ENCODE measurements at regions not wholly inside any gene's neighbourhood (a gene's known extent, or its start where the extent isn't known, plus 50 kb on each side); places are given as distances from the start of the nearest gene placed in this dataset.
"Not testable (repeated sequence)": the region's sequence is repeated elsewhere in the genome, so short reads cannot be mapped to it uniquely, and the experiment has no call there.

DNA sequence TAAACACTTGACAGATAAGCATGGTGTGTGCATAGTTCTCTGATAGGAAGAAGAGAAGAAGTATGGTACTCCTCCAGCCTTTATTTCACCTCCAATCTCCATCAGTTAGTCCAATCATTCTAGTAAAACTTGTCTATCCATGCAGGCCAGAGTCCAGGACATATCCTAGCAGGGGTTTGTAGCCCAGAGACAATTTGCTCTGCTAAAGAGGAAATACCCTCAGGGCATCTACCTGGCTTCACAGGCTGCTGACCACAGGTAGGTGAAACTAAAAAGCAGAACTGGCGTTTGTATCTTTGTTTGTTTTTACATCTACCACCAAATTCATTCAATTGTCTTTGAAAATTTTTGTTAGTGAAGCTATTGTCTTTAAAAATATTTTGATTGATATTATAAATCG lies 717.6 kb downstream of the FSCB start:
- no peak overlapping the region for H2BK5ac ChIP-seq (ENCODE audit: low read depth, low read length, poor library complexity, severe bottlenecking)
- H2BK12ac ChIP-seq (ENCODE audit: low read length in 2 of 2), result no peak overlapping the region
- no peak for DNase-seq
- no CpG with 5 or more reads among the region's 2 CpGs for WGBS
- H2BK15ac ChIP-seq (ENCODE audit: low read depth, poor library complexity, severe bottlenecking), result no peak overlapping the region
- no peak overlapping the region for H3K4me3 ChIP-seq (ENCODE audit: insufficient read depth in 1 of 2, low read depth in 1 of 2, low read length in 2 of 2)
- H3K18ac ChIP-seq (ENCODE audit: low read depth in 1 of 2, low read length in 2 of 2), result no peak overlapping the region
- H3K4me2 ChIP-seq (ENCODE audit: low read length, poor library complexity, severe bottlenecking), result no peak overlapping the region
- H3K36me3 ChIP-seq (ENCODE audit: control insufficient read depth in 1 of 2, insufficient read depth in 2 of 2, low read depth in 1 of 2, low read length in 2 of 2), result no peaks in the 10 kb centered on the region
- H3K23ac ChIP-seq (ENCODE audit: low read length in 2 of 2), result no peak overlapping the region
- H2AK5ac ChIP-seq (ENCODE audit: low read length, severe bottlenecking), result no peak overlapping the region
- no peaks in the 10 kb centered on the region for H3K27me3 ChIP-seq (ENCODE audit: control insufficient read depth in 1 of 2, insufficient read depth in 1 of 2, low read length in 2 of 2)
- no peak overlapping the region for H4K91ac ChIP-seq (ENCODE audit: low read length)
- H2BK120ac ChIP-seq (ENCODE audit: low read depth, low read length), result no peak overlapping the region
- no peak overlapping the region for H2AFZ ChIP-seq (ENCODE audit: low read depth, low read length)
- no peak overlapping the region for H3K4ac ChIP-seq (ENCODE audit: low read depth in 1 of 2, low read length in 2 of 2)
- H4K8ac ChIP-seq (ENCODE audit: low read length), result no peak overlapping the region
- no peaks in the 10 kb centered on the region for H3K9me3 ChIP-seq (ENCODE audit: control insufficient read depth, low read length)
- H3K9ac ChIP-seq (ENCODE audit: low read length), result no peak overlapping the region
- no peaks in the 10 kb centered on the region for H3K4me1 ChIP-seq (ENCODE audit: control insufficient read depth, insufficient read depth, low read depth, low read length)
- H3K27ac ChIP-seq (ENCODE audit: low read length, poor library complexity, severe bottlenecking), result no peak overlapping the region
- no peak overlapping the region for H3K14ac ChIP-seq (ENCODE audit: low read length in 2 of 2)
- no peaks in the 10 kb centered on the region for H3K79me1 ChIP-seq (replicated peaks; ENCODE audit: low read length, poor library complexity, severe bottlenecking)

DNA sequence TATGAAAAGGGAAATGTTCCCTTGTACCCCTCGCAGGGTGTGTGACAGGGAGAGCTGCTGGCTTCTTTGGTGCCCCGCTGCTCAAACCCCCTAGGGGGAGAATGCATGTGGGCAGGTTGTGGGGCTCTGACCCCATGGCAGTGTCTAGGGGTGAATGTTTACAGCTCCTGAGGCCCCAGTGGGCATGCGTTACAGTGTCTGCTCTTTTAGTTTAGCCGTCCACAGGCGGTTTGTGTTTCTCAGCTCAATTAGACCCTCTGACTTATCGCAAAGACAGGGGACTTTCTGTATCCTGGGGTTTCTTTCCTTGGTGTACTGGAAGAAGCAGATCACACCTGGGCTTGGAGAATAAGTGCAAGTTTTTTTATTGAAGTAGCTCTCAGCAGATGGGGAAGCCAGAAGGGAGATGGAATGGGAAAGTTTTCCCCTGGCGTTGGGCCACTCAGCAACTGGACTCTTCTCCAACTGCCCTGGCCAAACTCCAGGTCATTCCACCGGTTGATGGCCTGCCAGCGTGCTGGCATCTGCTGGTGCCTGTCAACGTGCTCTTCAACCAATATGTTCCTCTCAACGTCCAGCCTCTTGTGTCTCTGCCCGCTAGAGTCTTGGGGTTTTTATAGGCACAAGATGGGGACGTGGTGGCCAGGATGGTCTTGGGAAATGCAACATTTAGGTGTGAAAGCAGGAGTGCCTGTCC lies 720.9 kb downstream of the FSCB start:
- H3K9ac ChIP-seq (ENCODE audit: low read length), result no peak overlapping the region
- H2BK15ac ChIP-seq (ENCODE audit: low read depth, poor library complexity, severe bottlenecking), result no peak overlapping the region
- H3K4me2 ChIP-seq (ENCODE audit: low read length, poor library complexity, severe bottlenecking), result no peak overlapping the region
- H3K4me1 ChIP-seq (ENCODE audit: control insufficient read depth, insufficient read depth, low read depth, low read length), result no peaks in the 10 kb centered on the region
- DNase-seq, result no peak
- H3K14ac ChIP-seq (ENCODE audit: low read length in 2 of 2), result no peak overlapping the region
- H3K36me3 ChIP-seq (ENCODE audit: control insufficient read depth in 1 of 2, insufficient read depth in 2 of 2, low read depth in 1 of 2, low read length in 2 of 2), result no peaks in the 10 kb centered on the region
- H2BK120ac ChIP-seq (ENCODE audit: low read depth, low read length), result no peak overlapping the region
- no peak overlapping the region for H3K4ac ChIP-seq (ENCODE audit: low read depth in 1 of 2, low read length in 2 of 2)
- H3K27me3 ChIP-seq (ENCODE audit: control insufficient read depth in 1 of 2, insufficient read depth in 1 of 2, low read length in 2 of 2), result no peaks in the 10 kb centered on the region
- H3K18ac ChIP-seq (ENCODE audit: low read depth in 1 of 2, low read length in 2 of 2), result no peak overlapping the region
- no peak overlapping the region for H2BK12ac ChIP-seq (ENCODE audit: low read length in 2 of 2)
- no peak overlapping the region for H4K8ac ChIP-seq (ENCODE audit: low read length)
- H3K79me1 ChIP-seq (replicated peaks; ENCODE audit: low read length, poor library complexity, severe bottlenecking), result no peaks in the 10 kb centered on the region
- H3K27ac ChIP-seq (ENCODE audit: low read length, poor library complexity, severe bottlenecking), result no peak overlapping the region
- H2AK5ac ChIP-seq (ENCODE audit: low read length, severe bottlenecking), result no peak overlapping the region
- no peak overlapping the region for H3K4me3 ChIP-seq (ENCODE audit: insufficient read depth in 1 of 2, low read depth in 1 of 2, low read length in 2 of 2)
- H2AFZ ChIP-seq (ENCODE audit: low read depth, low read length), result no peak overlapping the region
- no peaks in the 10 kb centered on the region for H3K9me3 ChIP-seq (ENCODE audit: control insufficient read depth, low read length)
- no peak overlapping the region for H3K23ac ChIP-seq (ENCODE audit: low read length in 2 of 2)
- H2BK5ac ChIP-seq (ENCODE audit: low read depth, low read length, poor library complexity, severe bottlenecking), result no peak overlapping the region
- H4K91ac ChIP-seq (ENCODE audit: low read length), result no peak overlapping the region
- 91% methylated on average over 12 of the region's 13 CpGs for WGBS

DNA sequence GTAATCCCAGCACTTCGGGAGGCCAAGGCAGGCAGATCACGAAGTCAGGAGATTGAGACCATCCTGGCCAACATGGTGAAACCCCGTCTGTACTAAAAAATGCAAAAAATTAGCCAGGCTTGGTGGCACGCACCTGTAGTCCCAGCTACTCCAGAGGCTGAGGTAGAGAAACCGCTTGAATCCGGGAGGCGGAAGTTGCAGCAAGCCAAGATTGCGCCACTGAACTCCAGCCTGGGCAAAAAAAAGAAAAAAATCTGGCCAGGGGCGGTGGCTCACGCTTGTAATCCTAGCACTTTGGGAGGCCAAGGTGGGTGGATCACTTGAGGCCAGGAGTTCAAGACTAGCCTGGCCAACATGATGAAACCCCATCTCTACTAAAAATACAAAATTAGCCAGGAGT lies 722.7 kb downstream of the FSCB start:
- not testable (repeated sequence) for H2BK5ac ChIP-seq (ENCODE audit: low read depth, low read length, poor library complexity, severe bottlenecking); H3K14ac ChIP-seq (ENCODE audit: low read length in 2 of 2); H3K9me3 ChIP-seq (ENCODE audit: control insufficient read depth, low read length); H3K9ac ChIP-seq (ENCODE audit: low read length); H3K4ac ChIP-seq (ENCODE audit: low read depth in 1 of 2, low read length in 2 of 2); H4K8ac ChIP-seq (ENCODE audit: low read length); H2BK120ac ChIP-seq (ENCODE audit: low read depth, low read length); H3K36me3 ChIP-seq (ENCODE audit: control insufficient read depth in 1 of 2, insufficient read depth in 2 of 2, low read depth in 1 of 2, low read length in 2 of 2); DNase-seq; H4K91ac ChIP-seq (ENCODE audit: low read length); H3K4me1 ChIP-seq (ENCODE audit: control insufficient read depth, insufficient read depth, low read depth, low read length); H2BK12ac ChIP-seq (ENCODE audit: low read length in 2 of 2); H3K79me1 ChIP-seq (replicated peaks; ENCODE audit: low read length, poor library complexity, severe bottlenecking); H3K23ac ChIP-seq (ENCODE audit: low read length in 2 of 2); H2AFZ ChIP-seq (ENCODE audit: low read depth, low read length); H3K27ac ChIP-seq (ENCODE audit: low read length, poor library complexity, severe bottlenecking); H2AK5ac ChIP-seq (ENCODE audit: low read length, severe bottlenecking); H3K4me2 ChIP-seq (ENCODE audit: low read length, poor library complexity, severe bottlenecking); H3K18ac ChIP-seq (ENCODE audit: low read depth in 1 of 2, low read length in 2 of 2); H3K4me3 ChIP-seq (ENCODE audit: insufficient read depth in 1 of 2, low read depth in 1 of 2, low read length in 2 of 2); H2BK15ac ChIP-seq (ENCODE audit: low read depth, poor library complexity, severe bottlenecking); H3K27me3 ChIP-seq (ENCODE audit: control insufficient read depth in 1 of 2, insufficient read depth in 1 of 2, low read length in 2 of 2)
- 92% methylated on average over 10 of the region's 10 CpGs for WGBS

DNA sequence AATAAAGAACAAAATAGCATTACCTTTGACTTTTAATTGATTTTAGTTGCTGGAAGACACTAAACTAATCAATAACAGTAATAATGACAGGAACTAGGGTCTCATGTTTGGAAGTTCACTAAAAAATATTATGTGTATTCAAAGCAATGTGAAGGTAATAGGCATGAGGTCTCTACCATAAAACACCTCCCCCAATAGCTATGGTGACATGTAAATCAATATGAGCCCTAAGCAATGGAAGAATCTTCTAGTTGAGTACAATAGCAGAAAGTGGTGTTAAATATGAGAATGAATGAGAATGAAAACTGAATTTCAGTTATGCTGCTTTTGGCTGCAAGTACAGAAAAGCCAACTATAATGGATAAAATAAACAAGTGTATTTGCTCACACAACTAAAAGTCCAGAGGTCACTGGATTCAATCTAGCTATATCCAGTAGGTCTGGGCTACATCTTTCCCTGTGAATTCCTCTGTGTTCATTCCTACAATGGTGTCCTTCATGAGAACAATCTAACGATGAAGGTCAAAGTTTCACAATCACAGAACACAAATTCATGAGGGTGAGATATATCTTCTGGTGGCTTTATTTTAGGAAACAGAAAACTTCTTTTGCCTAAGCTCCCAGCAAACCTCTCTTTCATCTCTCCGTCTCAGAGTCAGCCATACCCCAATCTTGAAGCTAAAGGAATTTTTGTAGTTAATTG lies 728.0 kb downstream of the FSCB start:
- Histone ChIP-seq H3K4me2 (ENCODE audit: low read length, poor library complexity, severe bottlenecking) (no peak overlapping the region), H3K4ac (ENCODE audit: low read depth in 1 of 2, low read length in 2 of 2) (no peak overlapping the region), H2BK120ac (ENCODE audit: low read depth, low read length) (no peak overlapping the region), H3K9ac (ENCODE audit: low read length) (no peak overlapping the region), H2BK5ac (ENCODE audit: low read depth, low read length, poor library complexity, severe bottlenecking) (no peak overlapping the region), H3K27ac (ENCODE audit: low read length, poor library complexity, severe bottlenecking) (no peak overlapping the region), H3K4me1 (ENCODE audit: control insufficient read depth, insufficient read depth, low read depth, low read length) (peaks cover 1% of the 10 kb centered on the region), H3K4me3 (ENCODE audit: insufficient read depth in 1 of 2, low read depth in 1 of 2, low read length in 2 of 2) (no peak overlapping the region), H3K23ac (ENCODE audit: low read length in 2 of 2) (no peak overlapping the region), H4K8ac (ENCODE audit: low read length) (no peak overlapping the region), H3K9me3 (ENCODE audit: control insufficient read depth, low read length) (peaks cover 9% of the 10 kb centered on the region), H2BK12ac (ENCODE audit: low read length in 2 of 2) (no peak overlapping the region), H3K14ac (ENCODE audit: low read length in 2 of 2) (no peak overlapping the region), H3K79me1 (replicated peaks; ENCODE audit: low read length, poor library complexity, severe bottlenecking) (no peaks in the 10 kb centered on the region), H4K91ac (ENCODE audit: low read length) (no peak overlapping the region), H2AFZ (ENCODE audit: low read depth, low read length) (no peak overlapping the region), H2AK5ac (ENCODE audit: low read length, severe bottlenecking) (no peak overlapping the region), H3K18ac (ENCODE audit: low read depth in 1 of 2, low read length in 2 of 2) (no peak overlapping the region), H3K36me3 (ENCODE audit: control insufficient read depth in 1 of 2, insufficient read depth in 2 of 2, low read depth in 1 of 2, low read length in 2 of 2) (no peaks in the 10 kb centered on the region), H3K27me3 (ENCODE audit: control insufficient read depth in 1 of 2, insufficient read depth in 1 of 2, low read length in 2 of 2) (no peaks in the 10 kb centered on the region), H2BK15ac (ENCODE audit: low read depth, poor library complexity, severe bottlenecking) (no peak overlapping the region)
- WGBS, result 100% methylated on average over 1 of the region's 2 CpGs
- DNase-seq, result no peak

Data from mesenchymal stem cell (in vitro differentiated cells and primary cell).